Parathyroid adenoma (tissue), 2 donors: ENCODE measurements at regions not wholly inside any gene's neighbourhood (a gene's known extent, or its start where the extent isn't known, plus 50 kb on each side); places are given as distances from the start of the nearest gene placed in this dataset.
"Not testable (repeated sequence)": the region's sequence is repeated elsewhere in the genome, so short reads cannot be mapped to it uniquely, and the experiment has no call there.

Experiments
- H2AFZ ChIP-seq: fragments of 300-600 bp; sonication (generic); one replicate; pipeline ENCODE4 v1.7.0; 2017; ENCODE audit warnings: antibody characterized with exemption, mild to moderate bottlenecking
- H3K27ac ChIP-seq: fragments of 300-600 bp; sonication (generic); one replicate; pipeline ENCODE4 v1.7.0; 2017
- H3K27me3 ChIP-seq: fragments of 300-600 bp; sonication (generic); one replicate; pipeline ENCODE4 v1.7.0; 2017; ENCODE audit warnings: low read length; ENCODE audit not compliant: control insufficient read depth, insufficient read depth
- H3K36me3 ChIP-seq: fragments of 300-600 bp; sonication (generic); one replicate; pipeline ENCODE4 v1.7.0; 2017; ENCODE audit warnings: low read length; ENCODE audit not compliant: control insufficient read depth, insufficient read depth
- H3K4me1 ChIP-seq: fragments of 300-600 bp; sonication (generic); one replicate; pipeline ENCODE4 v1.7.0; 2017; ENCODE audit warnings: control low read depth
- H3K4me2 ChIP-seq: fragments of 300-600 bp; sonication (generic); one replicate; pipeline ENCODE4 v1.7.0; 2017; ENCODE audit warnings: low read length
- H3K4me3 ChIP-seq: fragments of 300-600 bp; sonication (generic); one replicate; pipeline ENCODE4 v1.7.0; 2017; ENCODE audit warnings: low read depth, low read length
- H3K79me2 ChIP-seq: fragments of 300-600 bp; sonication (generic); one replicate; pipeline ENCODE4 v1.7.0; 2017; ENCODE audit warnings: control low read depth
- H3K9ac ChIP-seq: fragments of 300-600 bp; sonication (generic); one replicate; pipeline ENCODE4 v1.7.0; 2017; ENCODE audit warnings: mild to moderate bottlenecking
- H3K9me3 ChIP-seq: fragments of 300-600 bp; sonication (generic); one replicate; pipeline ENCODE4 v1.7.0; 2017; ENCODE audit warnings: low read length; ENCODE audit not compliant: control insufficient read depth
- CTCF ChIP-seq: fragments of 300-600 bp; sonication (generic); IDR thresholded peaks from one replicate; pipeline ENCODE4 v1.7.0; 2017; ENCODE audit warnings: antibody characterized with exemption, mild to moderate bottlenecking
- donor health status: primary hyperparathyroidism.

- H3K27me3 ChIP-seq: no peaks in the 10 kb centered on the region
- H2AFZ ChIP-seq: no peak overlapping the region
- H3K4me1 ChIP-seq: no peaks in the 10 kb centered on the region
- H3K9ac ChIP-seq: no peak overlapping the region
- H3K79me2 ChIP-seq: no peaks in the 10 kb centered on the region
- no peak overlapping the region for H3K4me3 ChIP-seq
- H3K4me2 ChIP-seq: no peak overlapping the region
- no peak for TF ChIP-seq CTCF
- H3K9me3 ChIP-seq: no peaks in the 10 kb centered on the region
- no peak overlapping the region for H3K27ac ChIP-seq
- H3K36me3 ChIP-seq: no peaks in the 10 kb centered on the region
These were observed 200.9 kb upstream of the IGF1 start for GRCh38 chr12:102681309-102681708.

- Histone ChIP-seq H3K4me3 (no peak overlapping the region), H3K9ac (no peak overlapping the region), H3K79me2 (no peaks in the 10 kb centered on the region), H3K4me1 (no peaks in the 10 kb centered on the region), H3K27ac (no peak overlapping the region), H3K9me3 (no peaks in the 10 kb centered on the region), H3K4me2 (no peak overlapping the region), H3K27me3 (no peaks in the 10 kb centered on the region), H3K36me3 (no peaks in the 10 kb centered on the region), H2AFZ (no peak overlapping the region)
- no peak for TF ChIP-seq CTCF
These were observed 199.9 kb upstream of the IGF1 start for GRCh38 chr12:102680304-102680703.

- H3K27me3 ChIP-seq: no peaks in the 10 kb centered on the region
- H3K27ac ChIP-seq: no peak overlapping the region
- no peak overlapping the region for H3K9ac ChIP-seq
- no peak overlapping the region for H3K4me3 ChIP-seq
- TF ChIP-seq CTCF: no peak
- H3K79me2 ChIP-seq: no peaks in the 10 kb centered on the region
- H3K36me3 ChIP-seq: no peaks in the 10 kb centered on the region
- no peak overlapping the region for H3K4me2 ChIP-seq
- no peaks in the 10 kb centered on the region for H3K4me1 ChIP-seq
- H2AFZ ChIP-seq: no peak overlapping the region
- peaks cover 4% of the 10 kb centered on the region for H3K9me3 ChIP-seq
These were observed 196.4 kb upstream of the IGF1 start for GRCh38 chr12:102676812-102677211.

GRCh38 chr12:102675672-102676071 lies 195.3 kb upstream of the IGF1 start:
- no peak overlapping the region for H3K4me2 ChIP-seq
- H2AFZ ChIP-seq: no peak overlapping the region
- no peak overlapping the region for H3K27ac ChIP-seq
- no peaks in the 10 kb centered on the region for H3K79me2 ChIP-seq
- H3K9ac ChIP-seq: no peak overlapping the region
- no peak for TF ChIP-seq CTCF
- H3K36me3 ChIP-seq: no peaks in the 10 kb centered on the region
- H3K4me3 ChIP-seq: no peak overlapping the region
- H3K9me3 ChIP-seq: peaks cover 4% of the 10 kb centered on the region
- no peaks in the 10 kb centered on the region for H3K4me1 ChIP-seq
- no peaks in the 10 kb centered on the region for H3K27me3 ChIP-seq

GRCh38 chr12:102673606-102674005 lies 193.2 kb upstream of the IGF1 start:
- Histone ChIP-seq H3K9me3 (peaks cover 4% of the 10 kb centered on the region), H3K36me3 (no peaks in the 10 kb centered on the region)
- TF ChIP-seq CTCF: no peak

GRCh38 chr12:102672212-102672611 lies 191.8 kb upstream of the IGF1 start:
- not testable (repeated sequence) for H3K79me2 ChIP-seq, H2AFZ ChIP-seq, H3K4me2 ChIP-seq, H3K9me3 ChIP-seq, H3K9ac ChIP-seq, H3K36me3 ChIP-seq, H3K4me3 ChIP-seq, H3K27ac ChIP-seq, H3K4me1 ChIP-seq, H3K27me3 ChIP-seq

More at GRCh38 chr12:102673606-102674005, 193.2 kb upstream of the IGF1 start:
- no peaks in the 10 kb centered on the region for H3K4me1 ChIP-seq
- no peak overlapping the region for H3K9ac ChIP-seq
- no peak overlapping the region for H3K4me3 ChIP-seq
- no peak overlapping the region for H3K27ac ChIP-seq
- H3K27me3 ChIP-seq: no peaks in the 10 kb centered on the region
- no peak overlapping the region for H3K4me2 ChIP-seq
- no peak overlapping the region for H2AFZ ChIP-seq
- no peaks in the 10 kb centered on the region for H3K79me2 ChIP-seq
